AG08396 (cell line): ENCODE measurements at regions not wholly inside any gene's neighbourhood (a gene's known extent, or its start where the extent isn't known, plus 50 kb on each side); places are given as distances from the start of the nearest gene placed in this dataset.

Experiments
- DNase-seq: peaks from one replicate; pipeline ENCODE4 v3.0.0; 2012; ENCODE audit warnings: low spot score, mixed read lengths

DNA sequence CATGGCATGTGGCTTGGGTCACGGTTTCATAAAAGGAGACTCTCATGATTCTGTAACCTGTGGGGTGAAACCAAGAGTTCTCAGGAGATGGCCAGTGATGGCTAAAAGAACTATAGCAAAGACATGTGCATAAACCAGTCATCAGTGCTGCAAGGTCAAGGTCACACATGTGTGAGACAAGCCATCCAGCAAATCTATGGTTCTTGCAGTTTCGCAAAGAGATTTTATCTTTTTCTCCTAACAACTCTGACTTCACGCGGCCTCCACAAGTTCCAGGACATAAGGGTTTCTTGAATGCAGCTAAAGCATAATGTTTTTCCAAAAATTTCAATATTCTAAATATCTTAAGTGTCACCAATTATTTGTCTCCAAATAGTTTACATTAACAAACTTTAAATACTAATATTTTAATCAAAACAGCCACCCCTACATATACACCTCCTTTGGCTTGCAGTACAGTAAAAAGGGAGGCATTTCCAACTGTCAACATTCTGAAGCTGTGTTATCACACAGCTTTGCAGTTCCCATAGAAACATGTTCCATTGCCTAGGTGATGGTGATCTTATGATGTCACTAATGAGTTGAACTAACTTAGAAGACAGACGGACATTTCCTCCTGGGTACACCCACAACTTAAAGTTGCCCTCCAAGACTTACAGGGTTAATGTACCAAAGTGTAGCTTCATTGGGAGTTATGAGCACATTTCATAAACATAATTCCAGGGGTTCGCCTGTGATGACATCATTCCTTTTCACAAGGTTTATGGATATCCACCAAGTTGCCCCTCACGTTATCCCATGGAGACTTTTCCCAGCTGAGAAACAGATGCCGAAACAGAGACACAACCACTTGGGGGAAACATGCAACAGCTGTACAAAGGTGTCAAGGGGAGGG, 250.9 kb upstream of the PDE10A start:
- DNase-seq = no peak

DNA sequence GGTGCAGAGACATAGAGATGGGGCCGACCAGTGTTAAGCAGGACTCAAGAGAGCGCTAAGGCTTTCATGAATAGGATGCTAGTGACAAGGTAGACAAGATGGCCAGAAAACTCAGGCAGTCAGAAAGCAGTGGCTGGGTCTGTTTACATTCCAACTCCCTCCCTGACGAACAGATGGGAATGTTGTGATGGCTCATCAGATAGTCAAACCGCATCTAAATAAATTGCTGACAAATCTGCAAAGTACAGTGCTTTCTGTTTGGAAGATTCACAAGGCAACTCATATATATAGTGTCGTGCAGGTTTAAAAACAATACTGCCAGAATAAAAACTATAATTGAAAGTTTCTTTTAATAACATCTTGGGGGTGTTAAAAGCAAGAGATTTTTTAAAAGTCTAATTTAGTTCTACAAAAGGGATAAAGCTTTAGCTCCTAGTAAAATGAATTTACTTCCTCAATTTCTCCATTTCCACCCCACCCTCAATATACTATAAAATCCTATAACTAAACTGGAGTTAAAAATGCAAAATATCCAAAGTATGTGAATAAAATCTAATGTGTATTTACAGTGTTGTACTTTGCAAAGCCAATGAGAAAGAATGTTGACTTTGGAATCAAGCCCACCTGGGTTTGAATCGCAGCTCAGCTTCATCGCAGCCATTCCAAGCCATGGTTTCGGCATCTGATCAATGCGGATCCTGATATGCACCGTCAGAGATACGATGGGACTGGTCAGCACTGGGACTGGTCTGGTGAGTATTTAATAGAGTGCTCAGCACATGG, 247.3 kb upstream of the PDE10A start:
- DNase-seq = peak; percentile 17

DNA sequence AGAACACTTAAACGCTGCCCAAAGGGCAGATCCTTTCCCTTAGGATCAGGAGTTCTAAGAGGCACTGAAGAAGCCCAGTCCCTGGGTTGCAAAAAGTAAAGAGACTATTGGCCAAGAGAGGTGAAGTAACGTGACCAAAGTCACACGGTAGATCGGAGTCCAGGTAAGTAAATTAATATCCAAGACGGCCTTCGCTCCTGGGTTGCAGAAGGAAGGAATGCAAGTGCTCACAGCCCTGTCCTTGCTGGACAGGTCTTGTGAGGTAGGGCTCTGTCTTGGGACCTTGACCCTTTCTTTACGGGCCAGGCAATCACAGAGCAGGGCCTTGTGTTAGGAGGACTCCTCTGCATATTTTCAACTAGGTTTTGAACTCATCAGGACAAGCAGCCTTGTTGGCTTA, 243.7 kb upstream of the PDE10A start:
- DNase-seq = no peak

DNA sequence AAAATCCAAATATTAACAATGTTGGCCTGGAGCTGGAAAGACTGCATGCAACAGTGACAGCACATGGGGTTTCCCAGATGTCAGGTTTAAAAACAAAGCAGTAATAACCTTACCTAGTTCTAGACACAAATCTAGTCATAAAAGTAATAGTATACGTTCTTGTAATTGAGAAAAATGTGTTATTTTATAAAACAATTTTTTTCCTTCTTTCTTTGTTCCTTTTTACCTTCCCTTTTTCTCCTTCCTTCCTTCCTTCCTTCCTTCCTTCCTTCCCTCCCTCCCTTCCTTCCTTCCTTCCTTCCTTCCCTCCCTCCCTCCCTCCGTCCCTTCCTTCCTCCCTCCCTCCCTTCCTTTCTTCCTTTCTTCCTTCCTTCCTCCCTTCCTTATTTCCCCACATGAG, 242.7 kb upstream of the PDE10A start:
- no peak for DNase-seq

DNA sequence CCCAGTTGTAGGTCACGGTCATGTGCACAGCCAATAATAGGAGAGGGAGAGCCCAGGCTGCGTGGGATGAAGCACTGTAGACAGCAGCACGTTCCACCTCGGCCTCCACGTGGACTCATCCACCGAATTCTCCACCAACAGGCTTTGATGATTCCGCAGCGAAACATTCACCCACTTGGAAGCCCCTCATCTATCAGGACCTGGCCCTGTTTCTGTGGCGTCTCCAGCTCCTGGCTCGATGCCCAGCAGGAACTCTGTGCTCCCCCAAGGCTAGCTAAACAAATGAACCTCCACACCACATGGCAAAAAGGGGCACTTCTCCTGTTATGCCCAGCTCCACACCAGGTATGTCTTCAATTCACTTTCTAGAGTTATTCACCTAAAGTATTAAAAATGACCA, 237.9 kb upstream of the PDE10A start:
- no peak for DNase-seq

DNA sequence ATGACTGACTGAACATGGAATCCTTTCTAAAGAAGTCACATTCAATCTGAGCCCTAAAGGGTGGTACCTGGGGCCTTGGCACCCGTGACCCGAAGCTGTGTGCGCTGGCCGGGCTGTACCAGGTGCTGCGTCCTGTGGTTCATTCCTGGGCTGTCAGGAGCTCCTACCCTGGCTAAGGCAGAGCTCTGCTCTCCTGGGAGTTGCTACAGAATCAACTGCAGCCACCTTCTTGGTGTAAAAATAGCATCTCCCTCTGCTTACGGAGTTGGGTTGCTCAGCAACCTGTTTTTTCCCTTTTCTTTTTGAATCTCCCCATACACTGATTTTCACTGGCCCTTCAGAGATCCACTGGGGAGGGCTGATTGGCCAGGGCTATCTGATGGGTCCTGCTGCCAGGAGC, 236.6 kb upstream of the PDE10A start:
- DNase-seq = no peak

DNA sequence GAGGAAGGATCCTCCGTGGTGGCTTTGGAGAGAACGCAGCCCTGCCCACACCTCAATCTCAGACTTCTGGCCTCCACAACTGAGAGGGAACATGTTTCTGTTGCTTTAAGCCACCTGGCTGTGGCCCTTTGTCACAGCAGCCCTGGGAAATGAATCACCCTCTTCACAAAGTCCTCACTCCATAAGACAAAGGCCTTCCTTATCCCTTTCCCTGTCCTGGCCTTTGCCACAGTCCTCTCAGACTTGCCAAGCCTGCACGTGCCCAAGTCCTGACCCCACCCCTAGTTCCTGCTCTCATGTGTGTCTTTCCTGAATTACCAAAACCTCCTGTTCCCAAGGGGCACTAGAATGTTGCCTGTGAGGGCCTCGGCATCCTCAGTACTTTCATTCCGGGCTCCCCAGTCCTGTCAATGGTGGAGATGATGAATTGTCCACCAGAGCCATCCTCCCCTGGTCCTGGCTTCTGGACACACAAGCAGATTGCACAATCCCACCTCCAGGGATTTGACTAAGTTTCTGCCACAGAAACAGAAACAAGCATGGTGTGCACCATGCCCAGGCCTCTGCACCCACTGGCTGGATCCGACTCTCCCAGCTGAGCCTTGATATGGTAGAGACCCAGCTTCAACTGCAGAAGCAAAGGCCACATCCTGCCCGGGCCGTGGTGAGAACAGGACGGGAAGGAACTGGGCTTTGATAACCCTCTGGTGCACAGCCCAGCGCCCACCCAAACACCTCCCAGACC, 232.6 kb upstream of the PDE10A start:
- DNase-seq = no peak

DNA sequence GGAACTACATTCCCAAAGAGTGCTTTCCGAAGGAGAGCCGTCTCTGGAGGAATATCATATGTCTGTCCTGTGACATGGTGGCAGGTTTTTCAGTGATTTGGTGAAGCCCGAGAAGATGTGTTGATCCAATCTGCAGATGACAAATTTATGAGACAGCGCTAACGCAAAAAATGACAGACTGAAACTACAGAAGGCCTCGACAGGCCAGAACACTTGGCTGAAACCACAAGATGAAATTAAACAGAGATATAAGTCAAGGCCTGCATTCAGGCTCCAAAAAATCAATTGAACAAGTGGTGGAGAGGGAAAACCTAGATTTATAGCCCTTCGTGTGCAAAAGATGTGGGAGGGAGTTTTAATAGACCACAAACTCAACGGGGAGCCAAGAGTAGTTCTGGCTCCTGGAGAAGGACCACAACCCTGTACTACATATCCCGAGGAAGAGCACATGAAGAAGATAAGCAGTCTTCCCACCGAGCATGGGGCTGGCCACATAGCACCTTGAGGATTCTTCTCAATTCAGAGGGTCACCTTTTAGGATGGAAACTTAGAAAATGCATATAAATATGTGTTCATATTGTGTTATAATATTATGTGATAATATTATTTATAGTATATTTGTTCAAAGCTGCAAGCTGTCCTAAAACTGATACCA, 231.3 kb upstream of the PDE10A start:
- no peak for DNase-seq

DNA sequence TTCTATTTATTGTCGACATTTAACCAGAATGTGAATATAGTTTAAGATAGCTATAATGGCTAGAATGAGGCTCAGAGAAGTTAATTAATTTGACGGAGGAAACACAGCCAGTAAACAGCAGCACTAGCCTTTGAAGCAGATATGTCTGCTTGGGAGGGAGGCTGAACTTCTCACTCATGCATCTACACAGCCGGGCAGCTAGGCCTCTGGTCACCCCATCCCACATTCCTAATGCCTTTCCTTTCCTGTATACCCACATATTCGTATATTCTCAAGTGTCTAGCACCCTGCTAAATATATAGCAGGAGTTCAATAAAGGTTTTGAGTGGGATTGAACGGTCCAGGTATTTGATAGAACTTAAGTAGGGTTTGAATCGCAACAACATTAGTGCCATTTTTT, 230.4 kb upstream of the PDE10A start:
- no peak for DNase-seq

DNA sequence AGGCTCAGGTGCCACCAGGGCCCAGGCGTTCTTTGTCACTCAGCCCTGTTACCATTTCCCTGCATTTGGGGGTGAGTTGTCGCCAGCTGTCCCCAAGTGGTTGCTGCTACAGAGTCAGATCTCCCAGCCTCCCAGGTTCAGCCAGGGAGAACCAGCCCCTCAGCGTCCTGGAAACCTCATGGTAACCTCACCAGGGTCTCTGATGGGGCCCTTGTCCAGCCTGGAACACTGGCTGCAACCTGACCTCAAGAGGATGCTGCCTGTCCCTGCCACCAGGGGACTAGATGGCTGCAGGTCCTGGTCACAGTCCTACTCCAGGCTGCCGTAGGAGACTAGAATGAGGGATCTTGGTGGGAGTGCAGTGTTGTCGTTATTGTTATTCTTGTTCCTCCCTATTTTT, 228.3 kb upstream of the PDE10A start:
- no peak for DNase-seq

DNA sequence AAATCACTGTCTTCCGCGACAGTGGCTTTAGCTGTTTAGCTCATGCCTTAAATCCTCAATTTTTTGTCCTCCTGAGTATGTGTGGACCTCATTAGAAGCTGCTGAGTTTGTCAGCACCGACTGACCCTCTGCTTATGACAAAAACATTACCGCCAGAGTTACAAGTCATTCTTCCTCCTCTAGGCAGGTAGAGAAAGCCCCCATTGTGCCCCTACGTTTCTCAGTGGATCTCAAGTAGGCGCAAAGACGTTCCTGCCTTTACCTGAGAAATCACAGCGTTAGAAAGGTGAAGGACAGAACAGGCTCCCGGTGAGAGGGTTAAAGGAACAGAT, 227.3 kb upstream of the PDE10A start:
- DNase-seq = no peak

DNA sequence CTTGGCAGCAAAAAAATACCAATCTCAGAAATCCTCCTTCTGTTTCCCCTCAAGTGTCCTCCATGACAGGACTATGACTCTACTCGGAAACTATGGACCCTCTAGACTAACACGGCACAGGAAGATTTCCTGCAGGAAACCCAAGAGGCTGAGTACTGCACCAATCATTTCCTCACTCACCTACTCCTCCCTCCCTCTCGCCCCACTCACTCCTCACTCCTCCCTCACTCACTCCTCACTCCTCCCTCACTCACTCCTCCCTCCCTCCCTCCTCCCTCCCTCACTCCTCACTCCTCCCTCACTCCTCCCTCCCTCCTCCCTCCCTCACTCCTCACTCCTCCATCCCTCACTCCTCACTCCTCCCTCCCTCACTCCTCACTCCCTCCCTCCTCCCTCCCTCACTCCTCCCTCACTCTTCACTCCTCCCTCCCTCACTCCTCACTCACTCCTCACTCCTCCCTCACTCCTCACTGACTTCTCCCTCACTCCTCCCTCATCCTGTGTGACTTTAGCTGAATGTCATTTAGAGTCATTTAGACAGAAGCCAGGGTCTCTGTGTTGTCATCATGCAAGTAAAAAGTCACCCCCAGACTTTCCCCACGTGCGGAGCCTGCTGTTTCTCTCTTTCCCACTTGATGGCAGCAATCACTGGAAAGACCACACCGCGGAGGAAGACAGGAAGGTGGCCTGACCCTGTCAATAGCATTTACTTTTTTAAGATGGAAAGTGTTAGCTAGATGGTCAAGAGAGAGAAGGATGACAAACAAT, 226.8 kb upstream of the PDE10A start:
- DNase-seq = peak; percentile 56

DNA sequence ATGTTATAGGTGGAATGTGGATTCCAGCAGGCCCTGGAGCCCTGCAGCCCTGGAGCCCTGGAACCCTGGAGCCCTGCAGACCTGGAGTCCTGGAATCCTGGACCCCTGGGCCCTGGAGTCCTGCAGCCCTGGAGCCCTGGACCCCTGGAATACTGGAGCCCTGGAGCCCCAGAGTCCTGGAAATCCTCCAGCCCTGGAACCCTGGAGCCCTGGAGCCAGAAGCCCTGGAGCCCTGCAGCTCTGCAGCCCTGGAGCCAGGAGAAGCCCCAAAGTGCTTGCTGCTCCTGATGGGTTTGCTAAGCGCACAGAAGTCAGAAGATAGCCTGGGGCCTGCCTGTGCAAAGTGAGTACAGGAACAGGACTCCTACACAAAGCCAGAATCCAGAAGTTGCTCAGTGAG, 223.1 kb upstream of the PDE10A start:
- no peak for DNase-seq

DNA sequence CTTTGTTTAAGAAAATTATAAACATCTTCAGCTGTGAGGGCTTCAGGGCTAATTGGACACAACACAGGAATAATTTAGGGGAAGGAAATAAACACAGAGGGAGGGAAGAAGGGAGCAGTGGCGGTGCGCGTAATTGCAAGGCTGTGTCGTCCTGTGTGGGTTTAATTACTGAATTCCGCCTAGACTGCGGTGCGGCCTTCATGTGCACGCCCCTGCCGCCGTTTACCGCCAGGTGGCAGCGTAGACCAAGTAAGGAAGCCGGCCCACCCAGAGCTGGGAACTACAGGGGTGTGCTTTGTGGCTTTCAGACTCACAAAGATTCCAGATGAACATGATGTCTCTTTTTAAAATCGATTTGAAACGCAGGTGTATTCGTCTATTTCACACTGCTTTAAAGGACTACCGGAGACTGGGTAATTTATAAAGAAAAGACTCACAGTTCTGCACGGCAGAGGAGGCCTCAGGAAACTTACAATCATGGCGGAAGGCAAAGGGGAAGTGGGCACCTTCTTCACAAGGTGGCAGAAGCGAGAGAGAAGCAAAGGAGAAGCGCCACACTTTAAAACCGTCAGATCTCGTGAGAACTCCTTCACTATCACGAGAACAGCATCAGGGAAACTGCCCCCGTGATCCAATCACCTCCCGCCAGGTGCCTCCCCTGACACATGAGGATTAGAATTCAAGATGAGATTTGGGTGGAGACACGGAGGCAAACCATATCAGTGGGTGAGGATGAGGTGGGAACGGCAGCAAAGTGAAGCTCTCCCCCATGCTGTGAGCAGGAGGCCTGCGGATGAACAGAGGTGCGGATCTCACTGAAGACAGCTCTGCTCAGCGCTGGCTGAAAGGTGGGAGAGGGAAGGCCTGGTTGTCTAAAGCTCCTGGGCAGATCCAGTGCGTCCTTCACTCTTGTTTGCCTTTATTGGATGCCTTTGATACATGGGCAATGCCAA, 222.0 kb upstream of the PDE10A start:
- peak; percentile 77 for DNase-seq

DNA sequence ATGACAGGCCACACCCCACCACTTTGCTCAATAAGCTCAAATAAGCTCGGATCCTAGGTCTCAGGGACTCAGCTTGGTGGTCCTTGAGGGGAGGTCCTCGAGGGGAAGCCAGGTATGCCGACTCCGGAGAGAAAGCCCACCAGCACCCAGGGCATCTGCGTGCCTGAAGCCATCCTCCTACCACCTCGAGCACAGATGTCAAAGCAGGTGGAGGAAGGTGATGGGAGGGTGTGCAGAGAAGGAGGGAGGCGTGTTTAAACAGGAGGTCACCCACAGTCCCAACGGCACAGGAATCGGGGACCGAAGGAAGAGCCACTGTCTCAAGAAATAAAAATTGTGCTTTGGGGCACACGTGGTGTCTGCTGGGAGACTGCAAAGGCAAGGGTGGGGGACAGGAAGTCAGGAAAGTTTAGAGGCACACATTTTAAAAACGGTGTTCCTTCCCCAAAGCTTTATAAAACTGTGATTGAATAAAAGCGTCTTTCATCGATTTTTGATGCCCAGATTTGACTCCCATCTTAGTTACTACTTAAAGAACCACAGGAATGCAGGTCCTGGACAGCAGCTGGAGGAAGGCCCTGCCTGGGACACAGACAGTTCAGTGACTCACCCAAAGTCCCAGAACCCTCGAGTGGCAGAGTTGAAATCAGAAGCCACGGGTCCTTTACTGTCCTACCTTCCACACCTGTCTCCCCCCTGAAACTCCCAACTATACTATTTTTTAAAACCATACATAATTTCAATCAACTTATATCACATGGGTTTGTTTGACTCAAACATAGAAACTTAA, 221.0 kb upstream of the PDE10A start:
- peak; percentile 28 for DNase-seq

DNA sequence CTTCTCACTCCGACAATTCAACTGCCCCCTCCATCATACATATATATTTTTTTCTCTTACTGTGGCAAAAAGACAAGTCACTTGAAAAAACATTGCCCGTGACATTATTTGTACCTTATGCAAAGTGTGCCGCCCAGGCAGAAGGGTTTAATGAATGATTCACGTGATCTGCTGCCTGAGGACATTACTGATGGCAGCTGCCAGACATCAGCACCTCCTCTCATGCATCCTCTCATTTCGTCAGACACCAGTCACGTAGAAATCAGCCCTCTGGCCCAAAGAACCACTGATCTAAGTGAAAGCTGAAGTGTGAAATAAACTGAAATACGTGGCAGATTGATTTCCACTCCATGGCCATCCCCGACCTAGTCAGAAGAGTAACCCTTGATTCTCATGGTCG, 218.8 kb upstream of the PDE10A start:
- no peak for DNase-seq

DNA sequence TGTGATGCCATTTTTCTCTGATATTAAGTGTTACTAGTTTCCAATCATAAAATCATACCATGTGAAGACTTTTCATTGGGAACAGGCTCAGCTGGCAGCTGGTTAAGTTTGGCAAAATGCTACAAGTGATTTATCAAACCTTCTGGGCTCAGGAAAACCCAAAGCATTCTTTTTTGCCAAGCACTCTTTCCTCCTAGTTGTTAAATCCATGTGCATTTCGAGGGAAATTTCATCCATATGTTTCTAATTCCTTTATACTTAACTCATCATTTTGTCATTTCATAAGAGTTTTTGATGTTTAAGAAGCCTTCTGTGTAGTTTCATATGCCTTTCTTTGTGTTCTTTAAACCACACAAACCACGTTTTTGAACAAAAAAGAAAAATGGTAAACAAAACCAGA, 217.6 kb upstream of the PDE10A start:
- no peak for DNase-seq

DNA sequence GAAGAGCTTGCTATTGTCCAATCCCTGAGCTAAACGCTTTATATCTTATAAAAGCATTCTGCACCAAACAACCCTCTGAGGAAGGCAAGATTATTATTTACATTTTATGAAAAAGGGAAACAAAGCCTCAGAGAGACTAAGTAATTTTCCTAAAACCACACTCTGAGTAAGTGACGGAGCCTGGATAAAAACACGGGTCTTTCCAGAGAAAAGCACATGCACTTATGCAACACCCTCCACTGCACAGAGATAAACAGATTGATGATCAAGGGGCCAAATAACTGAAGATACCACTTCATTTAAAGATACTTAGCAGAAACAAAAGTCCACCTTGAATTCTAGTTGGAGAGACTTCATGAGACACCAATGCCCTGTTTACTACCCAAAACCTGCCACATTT, 214.7 kb upstream of the PDE10A start:
- DNase-seq = no peak

DNA sequence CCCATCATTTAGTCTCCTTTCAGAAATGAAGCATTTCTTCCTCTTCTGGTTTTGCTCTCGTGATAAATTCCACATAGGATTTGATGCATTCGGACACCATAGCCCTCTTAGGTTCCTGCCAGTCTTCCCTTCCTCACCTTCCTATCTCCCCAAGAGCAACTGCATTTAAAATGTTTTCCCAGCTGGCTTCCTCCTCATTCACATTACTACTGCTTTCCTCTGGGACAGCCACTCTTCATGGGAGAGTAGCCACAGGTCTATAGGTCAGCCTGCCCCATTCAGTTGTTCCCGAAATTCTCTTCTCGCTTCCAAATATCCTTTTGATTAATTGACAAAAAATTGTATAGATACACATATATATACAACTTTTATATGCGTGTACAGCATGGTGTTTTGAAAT, 214.2 kb upstream of the PDE10A start:
- no peak for DNase-seq

DNA sequence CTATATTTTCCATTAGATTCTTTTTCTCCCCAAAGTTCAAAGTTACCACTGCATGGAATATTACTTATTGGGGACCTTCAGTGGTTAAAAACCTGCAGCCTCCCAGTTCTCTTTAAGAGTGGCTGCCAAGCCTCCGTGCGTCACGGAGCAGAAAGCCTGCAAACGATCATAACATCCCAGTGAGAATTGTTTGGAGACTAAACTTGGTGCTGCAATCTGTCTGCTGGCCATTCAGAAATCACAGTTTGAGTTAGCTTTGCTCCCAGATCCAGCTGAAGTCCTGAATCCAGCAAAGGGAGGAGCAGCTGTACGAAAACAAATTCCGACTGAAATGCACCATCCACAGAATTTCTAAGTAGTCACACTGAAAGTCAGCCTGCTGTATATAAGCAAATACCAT, 213.5 kb upstream of the PDE10A start:
- no peak for DNase-seq
